GM23338 (cell line): ENCODE measurements at regions not wholly inside any gene's neighbourhood (a gene's known extent, or its start where the extent isn't known, plus 50 kb on each side); places are given as distances from the start of the nearest gene placed in this dataset.

Source experiments
- ATAC-seq: fragments of 200-7000 bp; cut with Tn5 transposase; 3 replicates; pipeline ENCODE4 v1.9.1; 2020
- DNase-seq: peaks from one replicate; pipeline ENCODE4 v3.0.0-alpha.2; 2015; ENCODE audit warnings: low spot score
- H2AFZ ChIP-seq: fragments of 200-600 bp; sonication (generic); 2 replicates; pipeline ENCODE4 v1.8.0; 2016; ENCODE audit warnings: antibody characterized with exemption, mild to moderate bottlenecking, moderate library complexity
- H3F3A ChIP-seq: fragments of 200-600 bp; sonication (generic); replicated peaks from 2 replicates; pipeline ENCODE4 v1.8.0; 2017; ENCODE audit warnings: antibody characterized with exemption, mixed run types, low read depth
- H3K27ac ChIP-seq: fragments of 200-600 bp; sonication (generic); 2 replicates; pipeline ENCODE4 v1.6.1; 2016; ENCODE audit warnings: low read depth
- H3K27me3 ChIP-seq: fragments of 200-600 bp; sonication (generic); 2 replicates; pipeline ENCODE4 v1.8.0; 2016; ENCODE audit warnings: mild to moderate bottlenecking, mixed run types, moderate library complexity; ENCODE audit not compliant: insufficient read depth
- H3K36me3 ChIP-seq: fragments of 200-600 bp; sonication (generic); 2 replicates; pipeline ENCODE4 v1.8.0; 2016; ENCODE audit warnings: mild to moderate bottlenecking; ENCODE audit not compliant: insufficient read depth
- H3K4me1 ChIP-seq: fragments of 200-600 bp; sonication (generic); 2 replicates; pipeline ENCODE4 v1.8.0; 2016; ENCODE audit warnings: mild to moderate bottlenecking, moderate library complexity; ENCODE audit not compliant: insufficient read depth
- H3K4me2 ChIP-seq: fragments of 200-600 bp; sonication (generic); 2 replicates; pipeline ENCODE4 v1.7.1; 2017; ENCODE audit warnings: mixed run types
- H3K4me3 ChIP-seq: fragments of 200-600 bp; sonication (generic); 2 replicates; pipeline ENCODE4 v1.6.1; 2016; ENCODE audit warnings: mixed run types
- H3K79me2 ChIP-seq: fragments of 200-600 bp; sonication (generic); replicated peaks from 2 replicates; pipeline ENCODE4 v1.8.0; 2017; ENCODE audit warnings: mild to moderate bottlenecking; ENCODE audit not compliant: insufficient read depth
- H3K9me2 ChIP-seq: fragments of 200-600 bp; sonication (generic); 2 replicates; pipeline ENCODE4 v1.8.0; 2017; ENCODE audit not compliant: insufficient read depth
- H4K20me1 ChIP-seq: fragments of 200-600 bp; sonication (generic); replicated peaks from 2 replicates; pipeline ENCODE4 v1.8.0; 2017; ENCODE audit warnings: mild to moderate bottlenecking; ENCODE audit not compliant: insufficient read depth
- H3K27ac Mint-ChIP-seq: 2 replicates; pipeline ENCODE4 v1.8.0; 2020; ENCODE audit warnings: inconsistent platforms, mild to moderate bottlenecking, moderate library complexity, mixed read lengths
- H3K27me3 Mint-ChIP-seq: 3 replicates; pipeline ENCODE4 v1.8.0; 2022; ENCODE audit warnings: low read depth, mild to moderate bottlenecking, moderate library complexity, mixed read lengths, inconsistent platforms; ENCODE audit not compliant: insufficient read depth, poor library complexity
- H3K36me3 Mint-ChIP-seq: 3 replicates; pipeline ENCODE4 v1.8.0; 2021; ENCODE audit warnings: low read depth, mild to moderate bottlenecking, inconsistent platforms, moderate library complexity, mixed read lengths
- H3K4me1 Mint-ChIP-seq: 3 replicates; pipeline ENCODE4 v1.8.0; 2020; ENCODE audit warnings: mild to moderate bottlenecking, inconsistent platforms, mixed read lengths
- H3K4me3 Mint-ChIP-seq: 3 replicates; pipeline ENCODE4 v1.8.0; 2021; ENCODE audit warnings: moderate library complexity, mild to moderate bottlenecking, inconsistent platforms, mixed read lengths
- H3K9me3 Mint-ChIP-seq: 3 replicates; pipeline ENCODE4 v1.8.0; 2020; ENCODE audit warnings: moderate library complexity, mild to moderate bottlenecking, inconsistent platforms, mixed read lengths
- CREB1 ChIP-seq: fragments of 250-450 bp; sonication (Bioruptor Pico); IDR thresholded peaks from 2 replicates; pipeline ENCODE4 v1.5.0; 2020; ENCODE audit warnings: low read depth, mild to moderate bottlenecking, moderate library complexity
- CTCF ChIP-seq, 2 experiments: fragments of 200-600 bp in 1 of 2; sonication (generic) in 1 of 2; conservative IDR thresholded peaks; 2 replicates each; pipeline versions ENCODE4 v1.5.1 to v1.6.1; 2016 to 2017; ENCODE audit warnings: antibody characterized with exemption in 2 of 2, low read depth in 2 of 2, mild to moderate bottlenecking in 2 of 2, moderate library complexity in 1 of 2
- ETS1 ChIP-seq: IDR thresholded peaks from 2 replicates; pipeline ENCODE4 v1.6.1; 2016; ENCODE audit warnings: antibody characterized with exemption
- EZH2 ChIP-seq: fragments of 200-600 bp; sonication (generic); IDR thresholded peaks from one replicate; pipeline ENCODE4 v1.8.0; 2017; ENCODE audit warnings: antibody characterized with exemption, mild to moderate bottlenecking, low read depth; ENCODE audit not compliant: unreplicated experiment
- EZH2phosphoT487 ChIP-seq: fragments of 200-600 bp; sonication (generic); IDR thresholded peaks from one replicate; pipeline ENCODE4 v1.8.1; 2018; ENCODE audit warnings: antibody characterized with exemption; ENCODE audit not compliant: unreplicated experiment
- JUNB ChIP-seq: IDR thresholded peaks from one replicate; pipeline ENCODE4 v1.6.1; 2016; ENCODE audit warnings: antibody characterized with exemption; ENCODE audit not compliant: unreplicated experiment
- NANOG ChIP-seq: IDR thresholded peaks from 2 replicates; pipeline ENCODE4 v1.6.1; 2016; ENCODE audit warnings: antibody characterized with exemption, borderline replicate concordance
- POLR2AphosphoS5 ChIP-seq: IDR thresholded peaks from 2 replicates; pipeline ENCODE4 v1.6.1; 2016; ENCODE audit warnings: antibody characterized with exemption, low read depth
- REST ChIP-seq: IDR thresholded peaks from one replicate; pipeline ENCODE4 v1.6.1; 2018; ENCODE audit warnings: antibody characterized with exemption; ENCODE audit not compliant: unreplicated experiment
- STAT1 ChIP-seq: IDR thresholded peaks from one replicate; pipeline ENCODE4 v1.6.1; 2016; ENCODE audit warnings: antibody characterized with exemption; ENCODE audit not compliant: unreplicated experiment
- ZNF114 ChIP-seq: fragments of 250-450 bp; sonication (Bioruptor Pico); IDR thresholded peaks from 2 replicates; pipeline ENCODE4 v1.5.0; 2020; ENCODE audit warnings: mild to moderate bottlenecking, moderate library complexity
- ZNF331 ChIP-seq: fragments of 250-450 bp; sonication (Bioruptor Pico); IDR thresholded peaks from 2 replicates; pipeline ENCODE4 v1.5.0; 2020; ENCODE audit warnings: low read depth, mild to moderate bottlenecking, moderate library complexity
- ZNF462 ChIP-seq: fragments of 250-450 bp; sonication (Bioruptor Pico); IDR thresholded peaks from 2 replicates; pipeline ENCODE4 v1.5.0; 2020; ENCODE audit warnings: mild to moderate bottlenecking, moderate library complexity

- Mint-ChIP-seq H3K36me3 (no peaks in the 10 kb centered on the region), H3K4me1 (peaks cover 5% of the 10 kb centered on the region; the same call in 2 of the 3 replicates), H3K27me3 (no peaks in the 10 kb centered on the region), H3K9me3 (no peaks in the 10 kb centered on the region), H3K4me3 (no peak overlapping the region), H3K27ac (no peak overlapping the region)
- H3K4me1 ChIP-seq: no peaks in the 10 kb centered on the region
- H3K27ac ChIP-seq: no peak overlapping the region
- no peaks in the 10 kb centered on the region for H3K27me3 ChIP-seq
- no peak overlapping the region for H2AFZ ChIP-seq
- no peaks in the 10 kb centered on the region for H3K79me2 ChIP-seq
- TF ChIP-seq EZH2phosphoT487: no peak
- no peak for TF ChIP-seq NANOG
- no peak for TF ChIP-seq JUNB
- no peak for TF ChIP-seq REST
- no peak for TF ChIP-seq ZNF462
- TF ChIP-seq ETS1: no peak
- no peak for TF ChIP-seq POLR2AphosphoS5
- TF ChIP-seq STAT1: no peak
- TF ChIP-seq EZH2: no peak
- TF ChIP-seq CTCF (conservative IDR thresholded peaks at IDR 0.05; ENCODE audit: low read depth in 2 of 2): no peak
- no peak for TF ChIP-seq ZNF114 (CRISPR knock-in tag)
- no peak for TF ChIP-seq ZNF331 (CRISPR knock-in tag)
- TF ChIP-seq CREB1: no peak
- H4K20me1 ChIP-seq: no peaks in the 10 kb centered on the region
- H3F3A ChIP-seq: no peaks in the 10 kb centered on the region
- DNase-seq (no peak), ATAC-seq (no peak)
- no peak overlapping the region for H3K4me2 ChIP-seq
- no peaks in the 10 kb centered on the region for H3K9me2 ChIP-seq
- no peak overlapping the region for H3K4me3 ChIP-seq
- H3K36me3 ChIP-seq: no peaks in the 10 kb centered on the region
Observed at GRCh38 chr18:65372904-65373303, 377.9 kb upstream of the CDH7 start.
